GM21360 (cell line): ENCODE measurements at regions not wholly inside any gene's neighbourhood (a gene's known extent, or its start where the extent isn't known, plus 50 kb on each side); places are given as distances from the start of the nearest gene placed in this dataset.
"Not testable (repeated sequence)": the region's sequence is repeated elsewhere in the genome, so short reads cannot be mapped to it uniquely, and the experiment has no call there.

Experiments used
- ATAC-seq: cut with Tn5 transposase; IDR thresholded peaks from one replicate; pipeline ENCODE4 v1.9.1; 2021; ENCODE audit warnings: mild to moderate bottlenecking, moderate library complexity; ENCODE audit not compliant: unreplicated experiment

GRCh38 chr15:20348291-20348899, 193.2 kb downstream of the GOLGA6L6 start:
- ATAC-seq = no peak

- ATAC-seq = no peak
Observed at GRCh38 chr15:20346082-20346805, 195.4 kb downstream of the GOLGA6L6 start.

GRCh38 chr15:20345401-20345958, 196.1 kb downstream of the GOLGA6L6 start:
- ATAC-seq = no peak

- ATAC-seq = no peak
Observed at GRCh38 chr15:20344601-20345400, 196.8 kb downstream of the GOLGA6L6 start.

- not testable (repeated sequence) for ATAC-seq
Observed at GRCh38 chr15:20343395-20344211, 198.0 kb downstream of the GOLGA6L6 start.

GRCh38 chr15:20342601-20343394, 198.8 kb downstream of the GOLGA6L6 start:
- not testable (repeated sequence) for ATAC-seq

- ATAC-seq = no peak
Observed at GRCh38 chr15:20341901-20342600, 199.5 kb downstream of the GOLGA6L6 start.

GRCh38 chr15:20340931-20341661, 200.5 kb downstream of the GOLGA6L6 start:
- no peak for ATAC-seq

- no peak for ATAC-seq
Observed at GRCh38 chr15:20340331-20340811, 201.2 kb downstream of the GOLGA6L6 start.

GRCh38 chr15:20339086-20339791, 202.4 kb downstream of the GOLGA6L6 start:
- ATAC-seq = not testable (repeated sequence)

GRCh38 chr15:20338671-20339070, 202.9 kb downstream of the GOLGA6L6 start:
- not testable (repeated sequence) for ATAC-seq

GRCh38 chr15:20337238-20337637, 204.4 kb downstream of the GOLGA6L6 start:
- ATAC-seq = not testable (repeated sequence)

- ATAC-seq = not testable (repeated sequence)
Observed at GRCh38 chr15:20334451-20334850, 207.1 kb downstream of the GOLGA6L6 start.

- not testable (repeated sequence) for ATAC-seq
Observed at GRCh38 chr15:20325751-20326150, 215.8 kb downstream of the GOLGA6L6 start.

- not testable (repeated sequence) for ATAC-seq
Observed at GRCh38 chr15:20317132-20317531, 224.5 kb downstream of the GOLGA6L6 start.

- ATAC-seq = not testable (repeated sequence)
Observed at GRCh38 chr15:20311014-20311680, 230.5 kb downstream of the GOLGA6L6 start.

GRCh38 chr15:20310603-20311002, 231.0 kb downstream of the GOLGA6L6 start:
- ATAC-seq = no peak
